CD4-positive, CD25-positive, alpha-beta regulatory T cell (primary cell): ENCODE measurements at regions not wholly inside any gene's neighbourhood (a gene's known extent, or its start where the extent isn't known, plus 50 kb on each side); places are given as distances from the start of the nearest gene placed in this dataset.
A peak's percentile ranks its signal among the peaks of the same experiment; 100 is the strongest.

Source experiments
- ATAC-seq, 2 donors: fragments of 150-1000 bp; cut with Tn5 transposase; one replicate each; pipeline ENCODE4 v1.10.0; 2021; ENCODE audit warnings: low read depth in 2 of 2, moderate number of reproducible peaks in 2 of 2, moderate library complexity in 1 of 2
- DNase-seq, 3 donors: peaks; one replicate each; pipeline versions ENCODE4 v3.0.0 to v3.0.0-alpha.2; 2012 to 2022; ENCODE audit warnings: mixed read lengths in 1 of 3
- H3K27ac ChIP-seq: one replicate; pipeline ENCODE4 v1.7.0; 2013; ENCODE audit warnings: mild to moderate bottlenecking, low read length; ENCODE audit not compliant: insufficient read depth, poor library complexity, severe bottlenecking
- H3K27me3 ChIP-seq: one replicate; pipeline ENCODE4 v1.7.0; 2013; ENCODE audit warnings: low read length; ENCODE audit not compliant: control insufficient read depth, insufficient read depth
- H3K36me3 ChIP-seq: one replicate; pipeline ENCODE4 v1.7.0; 2013; ENCODE audit warnings: mild to moderate bottlenecking, low read length, moderate library complexity; ENCODE audit not compliant: control insufficient read depth, insufficient read depth
- H3K4me1 ChIP-seq: 2 replicates; pipeline ENCODE4 v1.7.0; 2013; ENCODE audit warnings: mild to moderate bottlenecking, low read length; ENCODE audit not compliant: insufficient read depth, control insufficient read depth, poor library complexity, severe bottlenecking
- H3K4me3 ChIP-seq: one replicate; pipeline ENCODE4 v1.7.0; 2013; ENCODE audit warnings: low read depth, mild to moderate bottlenecking, low read length, moderate library complexity
- H3K9me3 ChIP-seq, 2 experiments: 1 replicate in 1 of 2; 2 replicates in 1 of 2; pipeline ENCODE4 v1.7.0; 2013; ENCODE audit warnings: low read length in 2 of 2, mild to moderate bottlenecking in 1 of 2, moderate library complexity in 1 of 2; ENCODE audit not compliant: control insufficient read depth in 2 of 2
- H3K27ac Mint-ChIP-seq, 3 donors: one replicate each; pipeline ENCODE4 v1.8.0; 2020 to 2022; ENCODE audit warnings: mild to moderate bottlenecking in 3 of 3, mixed read lengths in 3 of 3, moderate library complexity in 2 of 3
- H3K27me3 Mint-ChIP-seq: one replicate; pipeline ENCODE4 v1.8.0; 2022; ENCODE audit warnings: mild to moderate bottlenecking, mixed read lengths
- H3K36me3 Mint-ChIP-seq: one replicate; pipeline ENCODE4 v1.8.0; 2020; ENCODE audit warnings: mixed read lengths
- H3K4me1 Mint-ChIP-seq, 4 donors: one replicate each; pipeline ENCODE4 v1.8.0; 2020 to 2022; ENCODE audit warnings: mixed read lengths in 4 of 4, mild to moderate bottlenecking in 1 of 4
- H3K4me3 Mint-ChIP-seq, 4 donors: one replicate each; pipeline ENCODE4 v1.8.0; 2020 to 2022; ENCODE audit warnings: mild to moderate bottlenecking in 4 of 4, mixed read lengths in 4 of 4, moderate library complexity in 3 of 4
- H3K9me3 Mint-ChIP-seq, 7 donors: one replicate each; pipeline ENCODE4 v1.8.0; 2020 to 2022; ENCODE audit warnings: mixed read lengths in 7 of 7, mild to moderate bottlenecking in 3 of 7, moderate library complexity in 2 of 7

DNA sequence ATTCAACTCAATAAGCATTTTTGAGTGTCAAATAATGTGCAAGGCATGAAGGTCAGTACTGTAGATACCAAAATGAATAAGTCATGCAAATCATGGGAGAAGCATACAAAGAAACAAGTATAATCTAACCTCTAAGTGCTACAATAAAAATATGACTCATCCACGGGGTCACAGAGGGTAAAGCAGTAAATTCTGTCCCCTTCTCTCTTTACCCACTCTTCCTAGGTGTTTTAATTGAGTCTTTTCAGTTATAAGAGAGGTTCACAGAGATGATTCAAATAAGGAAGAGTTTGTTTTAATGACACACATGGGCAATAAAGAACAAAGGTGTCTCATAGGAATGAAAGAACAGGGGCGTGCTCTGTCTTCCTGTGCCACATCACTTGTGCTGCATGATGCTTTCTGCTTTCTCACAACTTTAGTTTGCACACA lies 71.5 kb upstream of the DAAM1 start:
- H3K4me1 ChIP-seq, result no peaks in the 10 kb centered on the region
- peaks cover 8% of the 10 kb centered on the region for H3K27me3 ChIP-seq
- Mint-ChIP-seq H3K4me3 (no peak overlapping the region), H3K27me3 (peaks cover 33% of the 10 kb centered on the region), H3K4me1 (no peaks in the 10 kb centered on the region), H3K9me3 (no peaks in the 10 kb centered on the region), H3K27ac (no peak overlapping the region), H3K36me3 (no peaks in the 10 kb centered on the region)
- DNase-seq, result no peak
- no peak overlapping the region for H3K4me3 ChIP-seq
- no peak overlapping the region for H3K27ac ChIP-seq
- no peaks in the 10 kb centered on the region for H3K36me3 ChIP-seq
- H3K9me3 ChIP-seq, result no peaks in the 10 kb centered on the region
- ATAC-seq, result no peak

DNA sequence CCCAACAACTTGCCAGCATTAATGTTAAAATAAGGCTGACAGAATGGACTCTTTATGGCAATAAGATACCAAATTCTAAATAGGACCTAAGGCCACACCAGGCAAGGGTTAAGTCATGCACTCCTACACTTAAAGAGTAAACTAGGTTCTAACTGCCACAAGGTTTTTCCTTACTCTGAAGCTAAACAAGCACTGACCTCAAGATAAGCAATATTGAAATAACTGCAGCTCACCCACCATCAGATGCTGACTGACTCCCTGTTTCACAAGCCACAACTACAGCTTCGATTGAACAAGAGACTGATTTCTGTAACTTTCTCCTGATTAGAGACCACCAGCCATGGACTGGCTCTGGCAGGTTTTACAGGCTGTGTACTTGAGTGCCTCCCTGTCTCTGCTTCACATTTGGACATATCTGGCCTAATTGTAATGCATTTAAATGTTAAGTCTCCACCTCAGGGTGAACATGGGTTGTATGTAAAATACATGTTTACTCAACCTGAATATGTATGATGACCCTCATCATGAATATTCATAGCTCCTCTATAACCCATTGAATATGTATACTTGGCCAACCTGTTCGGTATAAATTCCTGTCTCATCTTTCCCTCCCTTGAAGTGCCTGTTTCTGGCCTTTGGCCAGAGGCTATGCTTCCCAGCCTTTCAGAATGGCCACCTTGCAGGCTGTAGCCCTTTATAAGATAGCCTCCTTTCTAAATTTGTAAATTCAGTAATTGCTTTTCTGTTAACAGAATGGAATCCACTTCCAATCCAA lies 70.5 kb upstream of the DAAM1 start:
- no peak overlapping the region for H3K27ac Mint-ChIP-seq
- no peaks in the 10 kb centered on the region for H3K36me3 ChIP-seq
- H3K4me1 Mint-ChIP-seq, result no peaks in the 10 kb centered on the region
- no peak for ATAC-seq
- H3K9me3 Mint-ChIP-seq, result no peaks in the 10 kb centered on the region
- no peak overlapping the region for H3K4me3 Mint-ChIP-seq
- no peak for DNase-seq
- no peak overlapping the region for H3K27ac ChIP-seq
- peaks cover 35% of the 10 kb centered on the region for H3K27me3 Mint-ChIP-seq
- no peaks in the 10 kb centered on the region for H3K4me1 ChIP-seq
- H3K27me3 ChIP-seq, result peaks cover 14% of the 10 kb centered on the region
- no peaks in the 10 kb centered on the region for H3K36me3 Mint-ChIP-seq
- no peaks in the 10 kb centered on the region for H3K9me3 ChIP-seq
- no peak overlapping the region for H3K4me3 ChIP-seq

DNA sequence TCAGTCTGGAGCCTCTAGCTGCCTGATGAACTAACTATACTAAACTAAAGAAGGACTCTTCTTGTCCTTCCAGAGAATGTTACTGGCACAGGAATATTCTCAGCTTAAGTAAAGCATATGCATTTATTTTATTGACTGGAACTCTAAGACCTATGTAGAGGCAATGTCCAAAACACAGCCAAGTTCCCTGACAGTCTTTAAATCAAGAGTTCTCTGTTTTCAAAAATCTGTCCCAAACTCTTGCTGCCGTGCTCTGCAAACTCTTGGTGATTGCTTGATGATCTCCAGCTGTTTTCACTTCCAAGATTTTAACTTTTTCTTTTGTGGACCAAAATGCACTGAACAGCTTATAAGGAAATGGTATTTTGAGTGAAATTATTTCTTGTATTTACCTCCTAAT lies 67.5 kb upstream of the DAAM1 start:
- Histone ChIP-seq H3K27me3 (peaks cover 17% of the 10 kb centered on the region), H3K9me3 (no peaks in the 10 kb centered on the region), H3K4me1 (no peaks in the 10 kb centered on the region), H3K36me3 (no peaks in the 10 kb centered on the region), H3K27ac (no peak overlapping the region), H3K4me3 (no peak overlapping the region)
- no peaks in the 10 kb centered on the region for H3K9me3 Mint-ChIP-seq
- H3K27me3 Mint-ChIP-seq, result peaks cover 43% of the 10 kb centered on the region
- ATAC-seq, result no peak
- DNase-seq, result no peak
- H3K36me3 Mint-ChIP-seq, result no peaks in the 10 kb centered on the region
- H3K4me3 Mint-ChIP-seq, result no peak overlapping the region
- H3K27ac Mint-ChIP-seq, result no peak overlapping the region
- no peaks in the 10 kb centered on the region for H3K4me1 Mint-ChIP-seq

DNA sequence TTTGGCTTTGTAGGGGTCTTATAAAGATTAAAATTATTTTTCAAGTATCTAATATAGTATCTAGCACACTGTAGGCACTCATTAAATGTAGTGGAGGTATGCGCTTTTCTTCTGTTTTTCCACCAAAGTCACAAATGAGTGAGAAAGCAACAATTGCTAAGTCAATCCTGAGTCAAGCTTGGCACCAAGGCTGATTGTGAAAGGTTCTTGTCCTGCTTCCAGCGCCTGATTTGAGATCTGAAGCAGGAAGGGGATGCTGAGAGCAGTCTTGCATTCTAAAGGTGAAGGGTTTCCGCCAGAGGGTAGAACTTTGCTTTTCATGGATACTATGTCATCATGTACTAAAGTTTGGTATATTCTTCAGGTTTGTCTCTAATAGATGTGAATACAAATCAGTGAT lies 64.9 kb upstream of the DAAM1 start:
- H3K27me3 Mint-ChIP-seq, result peaks cover 36% of the 10 kb centered on the region
- ATAC-seq, result no peak
- no peak overlapping the region for H3K4me3 Mint-ChIP-seq
- no peaks in the 10 kb centered on the region for H3K9me3 Mint-ChIP-seq
- no peak overlapping the region for H3K27ac Mint-ChIP-seq
- no peaks in the 10 kb centered on the region for H3K36me3 Mint-ChIP-seq
- peaks cover 0 to 5% (median 0%) of the 10 kb centered on the region in 4 donors for H3K4me1 Mint-ChIP-seq
- H3K4me3 ChIP-seq, result no peak overlapping the region
- H3K27me3 ChIP-seq, result peaks cover 16% of the 10 kb centered on the region
- H3K36me3 ChIP-seq, result no peaks in the 10 kb centered on the region
- H3K27ac ChIP-seq, result no peak overlapping the region
- H3K4me1 ChIP-seq, result no peaks in the 10 kb centered on the region
- DNase-seq, result no peak
- H3K9me3 ChIP-seq, result no peaks in the 10 kb centered on the region

DNA sequence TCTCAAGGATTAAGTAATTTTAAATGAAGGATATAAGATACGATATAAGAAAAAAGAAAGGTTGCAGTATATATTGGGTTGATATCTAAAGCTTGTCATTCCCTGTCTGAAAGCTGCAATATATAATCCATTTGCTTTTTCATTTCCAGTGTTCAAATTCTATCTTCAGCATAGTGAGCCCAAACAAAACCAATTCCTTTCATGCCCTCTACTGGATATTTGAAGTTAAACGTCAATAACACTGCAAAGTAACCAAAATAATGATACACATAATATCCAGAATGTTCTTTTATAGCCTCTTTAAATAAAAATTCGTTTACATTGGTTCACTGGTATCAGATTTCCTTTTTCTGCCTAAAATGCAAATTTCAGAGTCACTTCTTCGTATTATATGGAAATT lies 64.5 kb upstream of the DAAM1 start:
- Mint-ChIP-seq H3K27me3 (peaks cover 35% of the 10 kb centered on the region), H3K36me3 (no peaks in the 10 kb centered on the region), H3K9me3 (no peaks in the 10 kb centered on the region), H3K4me3 (no peak overlapping the region), H3K4me1 (peaks cover 0 to 5% (median 0%) of the 10 kb centered on the region in 4 donors), H3K27ac (no peak overlapping the region)
- Histone ChIP-seq H3K36me3 (no peaks in the 10 kb centered on the region), H3K4me3 (no peak overlapping the region), H3K27me3 (peaks cover 16% of the 10 kb centered on the region), H3K9me3 (no peaks in the 10 kb centered on the region), H3K4me1 (no peaks in the 10 kb centered on the region), H3K27ac (no peak overlapping the region)
- no peak for DNase-seq
- ATAC-seq, result no peak

DNA sequence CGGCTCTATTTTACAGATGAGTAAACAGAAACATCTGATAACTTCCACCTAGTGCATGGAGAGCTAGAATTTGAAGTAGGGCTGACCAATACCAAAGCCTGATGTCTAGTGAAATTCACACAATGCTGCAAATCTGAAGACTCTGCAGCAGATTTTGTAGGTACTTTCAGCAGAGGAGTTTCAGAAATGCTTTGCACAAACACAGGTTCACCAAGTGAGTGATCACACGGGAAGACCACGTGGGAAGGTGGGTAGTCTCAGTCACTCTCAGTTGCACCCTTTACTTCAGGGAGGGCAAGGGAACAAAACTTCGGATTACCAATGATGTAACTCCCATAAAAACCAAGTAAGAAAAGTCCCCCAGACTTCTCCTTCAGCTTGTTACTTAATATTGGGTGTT lies 63.3 kb upstream of the DAAM1 start:
- Mint-ChIP-seq H3K4me3 (no peak overlapping the region), H3K4me1 (peaks cover 0 to 5% (median 0%) of the 10 kb centered on the region in 4 donors), H3K9me3 (no peaks in the 10 kb centered on the region), H3K27me3 (peaks cover 24% of the 10 kb centered on the region), H3K36me3 (no peaks in the 10 kb centered on the region), H3K27ac (no peak overlapping the region)
- ATAC-seq (no peak), DNase-seq (no peak)
- Histone ChIP-seq H3K9me3 (no peaks in the 10 kb centered on the region), H3K4me3 (no peak overlapping the region), H3K27ac (no peak overlapping the region), H3K4me1 (no peaks in the 10 kb centered on the region), H3K27me3 (peaks cover 18% of the 10 kb centered on the region), H3K36me3 (no peaks in the 10 kb centered on the region)

DNA sequence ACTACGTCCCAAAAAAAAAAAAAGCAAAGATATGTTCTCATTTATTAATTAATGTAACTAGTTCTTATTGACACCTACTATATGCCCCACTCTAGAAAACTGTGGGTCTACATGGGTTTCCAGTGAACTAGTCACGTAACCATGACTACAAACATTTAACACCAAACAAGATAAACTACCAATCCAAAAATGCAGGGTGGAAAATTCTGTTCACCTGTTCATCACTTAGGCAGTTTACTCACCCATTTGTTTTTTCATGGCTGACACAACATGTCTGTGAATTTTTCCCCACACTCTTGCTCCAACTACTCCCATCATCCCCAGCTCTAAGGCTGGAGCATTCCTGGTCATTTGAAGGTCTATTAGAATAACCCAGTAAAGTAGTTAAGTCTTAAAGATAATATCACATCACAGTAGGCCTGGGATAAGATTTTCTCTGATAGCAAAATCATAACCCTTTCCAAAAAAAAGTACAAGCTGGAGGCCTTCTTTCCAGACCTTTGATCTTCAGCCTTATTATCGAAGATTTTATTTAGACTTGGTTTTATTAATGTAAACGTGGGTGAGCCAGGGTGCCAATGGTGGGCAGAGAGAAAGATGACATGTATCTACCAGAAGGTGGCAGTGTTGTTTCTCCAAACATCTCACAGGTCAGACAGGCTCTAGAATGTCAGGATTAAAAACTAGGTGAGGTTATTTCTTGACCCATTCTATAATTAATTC lies 61.6 kb upstream of the DAAM1 start:
- H3K27ac ChIP-seq, result no peak overlapping the region
- peak; percentile 57 to 60 for ATAC-seq
- no peaks in the 10 kb centered on the region for H3K36me3 ChIP-seq
- Mint-ChIP-seq H3K4me1 (peaks cover 0 to 5% (median 0%) of the 10 kb centered on the region in 4 donors), H3K4me3 (no peak overlapping the region), H3K9me3 (no peaks in the 10 kb centered on the region), H3K27me3 (peaks cover 27% of the 10 kb centered on the region), H3K27ac (no peak overlapping the region), H3K36me3 (no peaks in the 10 kb centered on the region)
- no peak overlapping the region for H3K4me3 ChIP-seq
- H3K4me1 ChIP-seq, result no peaks in the 10 kb centered on the region
- no peaks in the 10 kb centered on the region for H3K9me3 ChIP-seq
- peak; percentile 3 to 65 (median 62) for DNase-seq
- H3K27me3 ChIP-seq, result peaks cover 18% of the 10 kb centered on the region

DNA sequence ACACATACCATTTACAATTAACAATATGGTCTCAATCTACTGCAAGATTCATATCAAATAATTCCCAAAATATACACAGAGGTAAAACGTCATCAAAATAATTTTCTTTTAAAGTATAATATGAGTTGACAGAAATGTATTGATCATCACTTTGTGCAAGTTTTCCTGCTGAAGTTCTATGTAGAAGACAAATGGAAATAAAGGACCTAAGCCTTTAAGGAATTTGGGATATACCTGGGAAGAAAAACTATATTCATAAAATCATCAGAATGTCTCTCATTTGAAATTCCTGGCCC lies 61.1 kb upstream of the DAAM1 start:
- peaks cover 32% of the 10 kb centered on the region for H3K27me3 Mint-ChIP-seq
- no peaks in the 10 kb centered on the region for H3K36me3 Mint-ChIP-seq

More for the DNA sequence above, 61.1 kb upstream of the DAAM1 start:
- Histone ChIP-seq H3K27ac (no peak overlapping the region), H3K36me3 (no peaks in the 10 kb centered on the region), H3K9me3 (no peaks in the 10 kb centered on the region), H3K4me3 (no peak overlapping the region), H3K4me1 (no peaks in the 10 kb centered on the region), H3K27me3 (peaks cover 14% of the 10 kb centered on the region)
- ATAC-seq (no peak), DNase-seq (no peak)
- H3K9me3 Mint-ChIP-seq, result no peaks in the 10 kb centered on the region
- H3K27ac Mint-ChIP-seq, result no peak overlapping the region
- peaks cover 0 to 5% (median 0%) of the 10 kb centered on the region in 4 donors for H3K4me1 Mint-ChIP-seq
- no peak overlapping the region for H3K4me3 Mint-ChIP-seq
